ENCODE measurements at regions not wholly inside any gene's neighbourhood (a gene's known extent, or its start where the extent isn't known, plus 50 kb on each side); places are given as distances from the start of the nearest gene placed in this dataset.

DNA sequence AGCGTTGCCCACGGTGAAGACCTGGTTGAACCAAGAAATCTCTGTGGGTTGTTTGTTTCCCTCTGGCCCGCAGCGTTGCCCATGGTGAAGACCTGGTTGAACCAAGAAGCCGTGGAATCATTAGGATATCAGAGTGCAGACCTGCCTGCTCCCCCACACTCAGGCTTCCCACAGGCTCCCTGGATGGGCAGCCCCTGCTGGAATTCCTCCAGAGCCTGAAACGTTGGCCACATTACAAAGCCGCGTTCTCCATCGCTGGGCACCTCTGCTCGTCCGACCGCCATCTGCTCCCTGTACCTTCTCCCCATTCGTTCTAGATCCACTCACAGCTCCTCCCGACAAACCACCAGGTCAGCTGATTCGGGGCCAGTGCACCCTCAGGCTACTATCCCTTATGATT, 266.9 kb upstream of the SHH start:
- TF ChIP-seq, protein P1, sequence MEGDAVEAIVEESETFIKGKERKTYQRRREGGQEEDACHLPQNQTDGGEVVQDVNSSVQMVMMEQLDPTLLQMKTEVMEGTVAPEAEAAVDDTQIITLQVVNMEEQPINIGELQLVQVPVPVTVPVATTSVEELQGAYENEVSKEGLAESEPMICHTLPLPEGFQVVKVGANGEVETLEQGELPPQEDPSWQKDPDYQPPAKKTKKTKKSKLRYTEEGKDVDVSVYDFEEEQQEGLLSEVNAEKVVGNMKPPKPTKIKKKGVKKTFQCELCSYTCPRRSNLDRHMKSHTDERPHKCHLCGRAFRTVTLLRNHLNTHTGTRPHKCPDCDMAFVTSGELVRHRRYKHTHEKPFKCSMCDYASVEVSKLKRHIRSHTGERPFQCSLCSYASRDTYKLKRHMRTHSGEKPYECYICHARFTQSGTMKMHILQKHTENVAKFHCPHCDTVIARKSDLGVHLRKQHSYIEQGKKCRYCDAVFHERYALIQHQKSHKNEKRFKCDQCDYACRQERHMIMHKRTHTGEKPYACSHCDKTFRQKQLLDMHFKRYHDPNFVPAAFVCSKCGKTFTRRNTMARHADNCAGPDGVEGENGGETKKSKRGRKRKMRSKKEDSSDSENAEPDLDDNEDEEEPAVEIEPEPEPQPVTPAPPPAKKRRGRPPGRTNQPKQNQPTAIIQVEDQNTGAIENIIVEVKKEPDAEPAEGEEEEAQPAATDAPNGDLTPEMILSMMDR (CRISPR knock-in tag; IDR thresholded peaks at IDR 0.05) = no peak
- TF ChIP-seq ZBTB38 (CRISPR knock-in tag; IDR thresholded peaks at IDR 0.05) = no peak
- TF ChIP-seq SMC3 (IDR thresholded peaks at IDR 0.05; ENCODE audit: low read length) = no peak
- TF ChIP-seq, protein P2, sequence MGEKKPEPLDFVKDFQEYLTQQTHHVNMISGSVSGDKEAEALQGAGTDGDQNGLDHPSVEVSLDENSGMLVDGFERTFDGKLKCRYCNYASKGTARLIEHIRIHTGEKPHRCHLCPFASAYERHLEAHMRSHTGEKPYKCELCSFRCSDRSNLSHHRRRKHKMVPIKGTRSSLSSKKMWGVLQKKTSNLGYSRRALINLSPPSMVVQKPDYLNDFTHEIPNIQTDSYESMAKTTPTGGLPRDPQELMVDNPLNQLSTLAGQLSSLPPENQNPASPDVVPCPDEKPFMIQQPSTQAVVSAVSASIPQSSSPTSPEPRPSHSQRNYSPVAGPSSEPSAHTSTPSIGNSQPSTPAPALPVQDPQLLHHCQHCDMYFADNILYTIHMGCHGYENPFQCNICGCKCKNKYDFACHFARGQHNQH (CRISPR knock-in tag; IDR thresholded peaks at IDR 0.05) = no peak
- TF ChIP-seq, protein P3, sequence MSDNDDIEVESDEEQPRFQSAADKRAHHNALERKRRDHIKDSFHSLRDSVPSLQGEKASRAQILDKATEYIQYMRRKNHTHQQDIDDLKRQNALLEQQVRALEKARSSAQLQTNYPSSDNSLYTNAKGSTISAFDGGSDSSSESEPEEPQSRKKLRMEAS (IDR thresholded peaks at IDR 0.05) = no peak
- TF ChIP-seq, protein P4, sequence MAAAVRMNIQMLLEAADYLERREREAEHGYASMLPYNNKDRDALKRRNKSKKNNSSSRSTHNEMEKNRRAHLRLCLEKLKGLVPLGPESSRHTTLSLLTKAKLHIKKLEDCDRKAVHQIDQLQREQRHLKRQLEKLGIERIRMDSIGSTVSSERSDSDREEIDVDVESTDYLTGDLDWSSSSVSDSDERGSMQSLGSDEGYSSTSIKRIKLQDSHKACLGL (CRISPR knock-in tag; IDR thresholded peaks at IDR 0.05) = no peak
- TF ChIP-seq RAD21 (CRISPR knock-in tag; IDR thresholded peaks at IDR 0.05) = no peak
- no peak for TF ChIP-seq MED8 (CRISPR knock-in tag; IDR thresholded peaks at IDR 0.05; ENCODE audit: insufficient replicate concordance)
- no peak for TF ChIP-seq ZNF788 (CRISPR knock-in tag; IDR thresholded peaks at IDR 0.05; ENCODE audit: borderline replicate concordance)
- TF ChIP-seq SUZ12 (IDR thresholded peaks at IDR 0.05; ENCODE audit: low read depth, low read length) = no peak
- no peak for TF ChIP-seq TBP (CRISPR knock-in tag; IDR thresholded peaks at IDR 0.05)
- no peak for TF ChIP-seq EP300 (IDR thresholded peaks at IDR 0.05; ENCODE audit: low read depth in 2 of 2, low read length in 2 of 2)
- no peak for TF ChIP-seq EP300 (CRISPR knock-in tag; IDR thresholded peaks at IDR 0.05; ENCODE audit: borderline replicate concordance)
- TF ChIP-seq, protein P5, sequence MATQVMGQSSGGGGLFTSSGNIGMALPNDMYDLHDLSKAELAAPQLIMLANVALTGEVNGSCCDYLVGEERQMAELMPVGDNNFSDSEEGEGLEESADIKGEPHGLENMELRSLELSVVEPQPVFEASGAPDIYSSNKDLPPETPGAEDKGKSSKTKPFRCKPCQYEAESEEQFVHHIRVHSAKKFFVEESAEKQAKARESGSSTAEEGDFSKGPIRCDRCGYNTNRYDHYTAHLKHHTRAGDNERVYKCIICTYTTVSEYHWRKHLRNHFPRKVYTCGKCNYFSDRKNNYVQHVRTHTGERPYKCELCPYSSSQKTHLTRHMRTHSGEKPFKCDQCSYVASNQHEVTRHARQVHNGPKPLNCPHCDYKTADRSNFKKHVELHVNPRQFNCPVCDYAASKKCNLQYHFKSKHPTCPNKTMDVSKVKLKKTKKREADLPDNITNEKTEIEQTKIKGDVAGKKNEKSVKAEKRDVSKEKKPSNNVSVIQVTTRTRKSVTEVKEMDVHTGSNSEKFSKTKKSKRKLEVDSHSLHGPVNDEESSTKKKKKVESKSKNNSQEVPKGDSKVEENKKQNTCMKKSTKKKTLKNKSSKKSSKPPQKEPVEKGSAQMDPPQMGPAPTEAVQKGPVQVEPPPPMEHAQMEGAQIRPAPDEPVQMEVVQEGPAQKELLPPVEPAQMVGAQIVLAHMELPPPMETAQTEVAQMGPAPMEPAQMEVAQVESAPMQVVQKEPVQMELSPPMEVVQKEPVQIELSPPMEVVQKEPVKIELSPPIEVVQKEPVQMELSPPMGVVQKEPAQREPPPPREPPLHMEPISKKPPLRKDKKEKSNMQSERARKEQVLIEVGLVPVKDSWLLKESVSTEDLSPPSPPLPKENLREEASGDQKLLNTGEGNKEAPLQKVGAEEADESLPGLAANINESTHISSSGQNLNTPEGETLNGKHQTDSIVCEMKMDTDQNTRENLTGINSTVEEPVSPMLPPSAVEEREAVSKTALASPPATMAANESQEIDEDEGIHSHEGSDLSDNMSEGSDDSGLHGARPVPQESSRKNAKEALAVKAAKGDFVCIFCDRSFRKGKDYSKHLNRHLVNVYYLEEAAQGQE (IDR thresholded peaks at IDR 0.05; ENCODE audit: borderline replicate concordance in 1 of 2, low read depth in 1 of 2, low read length in 2 of 2) = no peak
- TF ChIP-seq, protein P6, sequence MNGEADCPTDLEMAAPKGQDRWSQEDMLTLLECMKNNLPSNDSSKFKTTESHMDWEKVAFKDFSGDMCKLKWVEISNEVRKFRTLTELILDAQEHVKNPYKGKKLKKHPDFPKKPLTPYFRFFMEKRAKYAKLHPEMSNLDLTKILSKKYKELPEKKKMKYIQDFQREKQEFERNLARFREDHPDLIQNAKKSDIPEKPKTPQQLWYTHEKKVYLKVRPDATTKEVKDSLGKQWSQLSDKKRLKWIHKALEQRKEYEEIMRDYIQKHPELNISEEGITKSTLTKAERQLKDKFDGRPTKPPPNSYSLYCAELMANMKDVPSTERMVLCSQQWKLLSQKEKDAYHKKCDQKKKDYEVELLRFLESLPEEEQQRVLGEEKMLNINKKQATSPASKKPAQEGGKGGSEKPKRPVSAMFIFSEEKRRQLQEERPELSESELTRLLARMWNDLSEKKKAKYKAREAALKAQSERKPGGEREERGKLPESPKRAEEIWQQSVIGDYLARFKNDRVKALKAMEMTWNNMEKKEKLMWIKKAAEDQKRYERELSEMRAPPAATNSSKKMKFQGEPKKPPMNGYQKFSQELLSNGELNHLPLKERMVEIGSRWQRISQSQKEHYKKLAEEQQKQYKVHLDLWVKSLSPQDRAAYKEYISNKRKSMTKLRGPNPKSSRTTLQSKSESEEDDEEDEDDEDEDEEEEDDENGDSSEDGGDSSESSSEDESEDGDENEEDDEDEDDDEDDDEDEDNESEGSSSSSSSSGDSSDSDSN (CRISPR knock-in tag; IDR thresholded peaks at IDR 0.05) = no peak

Data from HepG2 (cell line).